Endothelial cell of umbilical vein (primary cell): ENCODE measurements at regions not wholly inside any gene's neighbourhood (a gene's known extent, or its start where the extent isn't known, plus 50 kb on each side); places are given as distances from the start of the nearest gene placed in this dataset.

Experiments
- EZH2 ChIP-seq: IDR thresholded peaks from 2 replicates; pipeline ENCODE4 v1.6.1; 2012; ENCODE audit warnings: borderline replicate concordance, low read depth, mild to moderate bottlenecking, moderate library complexity, low read length, inconsistent platforms; ENCODE audit not compliant: severe bottlenecking
- FOS ChIP-seq: IDR thresholded peaks from 2 replicates; pipeline ENCODE4 v1.6.1; 2011; ENCODE audit warnings: mild to moderate bottlenecking, low read length, moderate library complexity, borderline replicate concordance; ENCODE audit not compliant: insufficient read depth
- GATA2 ChIP-seq: IDR thresholded peaks from 2 replicates; pipeline ENCODE4 v1.7.0; 2011; ENCODE audit warnings: low read depth, mild to moderate bottlenecking, moderate library complexity, mixed read lengths, low read length; ENCODE audit not compliant: insufficient read length, insufficient read depth
- JUN ChIP-seq: IDR thresholded peaks from 2 replicates; pipeline ENCODE4 v1.6.1; 2011; ENCODE audit warnings: borderline replicate concordance, low read depth; ENCODE audit not compliant: insufficient read length, insufficient read depth
- MYC ChIP-seq: IDR thresholded peaks from one replicate; pipeline ENCODE4 v1.6.1; 2011; ENCODE audit warnings: mild to moderate bottlenecking, low read depth, low read length
- POLR2A ChIP-seq: IDR thresholded peaks from 2 replicates; pipeline ENCODE4 v1.6.1; 2012; ENCODE audit warnings: low read depth, mild to moderate bottlenecking, control low read depth, low read length
- POLR2AphosphoS5 ChIP-seq: IDR thresholded peaks from 2 replicates; pipeline ENCODE4 v1.6.1; 2012; ENCODE audit warnings: low read depth, mild to moderate bottlenecking, control low read depth, low read length, moderate library complexity; ENCODE audit not compliant: insufficient read depth
- TF ChIP-seq, protein P1 (sequence below), 2 donors: IDR thresholded peaks; 1 replicate in 1 of 2; 2 replicates in 1 of 2; pipeline ENCODE4 v1.5.1; 2011; ENCODE audit warnings: low read length in 2 of 2, mild to moderate bottlenecking in 2 of 2, moderate library complexity in 2 of 2, control low read depth in 1 of 2, inconsistent platforms in 1 of 2, low read depth in 1 of 2; ENCODE audit not compliant: insufficient read depth in 1 of 2; ENCODE audit errors: extremely low read depth in 1 of 2
- TF ChIP-seq, protein P2 (sequence below): IDR thresholded peaks from 2 replicates; pipeline ENCODE4 v1.6.1; 2011; ENCODE audit not compliant: insufficient read depth, insufficient read length

DNA sequence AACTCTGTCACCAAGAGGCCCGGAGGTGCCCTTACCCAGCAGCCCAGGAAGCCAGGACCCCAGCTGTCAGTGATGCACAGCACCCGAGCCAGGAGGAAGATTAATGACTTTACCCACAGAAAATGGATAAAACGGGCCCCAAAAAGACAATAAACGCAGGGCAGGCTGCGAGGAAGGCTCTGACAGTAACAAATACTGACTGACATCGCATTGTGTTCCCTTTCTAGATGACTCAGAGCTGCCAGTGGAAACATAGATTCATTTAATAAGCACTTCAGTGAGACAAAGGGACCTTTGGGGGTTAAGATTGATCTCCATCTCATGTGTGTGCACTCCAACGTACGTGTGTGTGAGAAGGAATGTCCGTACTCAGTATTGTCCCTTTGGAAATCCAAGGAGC lies 225.3 kb upstream of the PPP2R3A start:
- TF ChIP-seq POLR2A (no peak), POLR2AphosphoS5 (no peak), EZH2 (no peak), JUN (no peak), GATA2 (no peak), FOS (no peak), MYC (no peak)
- TF ChIP-seq, protein P1, sequence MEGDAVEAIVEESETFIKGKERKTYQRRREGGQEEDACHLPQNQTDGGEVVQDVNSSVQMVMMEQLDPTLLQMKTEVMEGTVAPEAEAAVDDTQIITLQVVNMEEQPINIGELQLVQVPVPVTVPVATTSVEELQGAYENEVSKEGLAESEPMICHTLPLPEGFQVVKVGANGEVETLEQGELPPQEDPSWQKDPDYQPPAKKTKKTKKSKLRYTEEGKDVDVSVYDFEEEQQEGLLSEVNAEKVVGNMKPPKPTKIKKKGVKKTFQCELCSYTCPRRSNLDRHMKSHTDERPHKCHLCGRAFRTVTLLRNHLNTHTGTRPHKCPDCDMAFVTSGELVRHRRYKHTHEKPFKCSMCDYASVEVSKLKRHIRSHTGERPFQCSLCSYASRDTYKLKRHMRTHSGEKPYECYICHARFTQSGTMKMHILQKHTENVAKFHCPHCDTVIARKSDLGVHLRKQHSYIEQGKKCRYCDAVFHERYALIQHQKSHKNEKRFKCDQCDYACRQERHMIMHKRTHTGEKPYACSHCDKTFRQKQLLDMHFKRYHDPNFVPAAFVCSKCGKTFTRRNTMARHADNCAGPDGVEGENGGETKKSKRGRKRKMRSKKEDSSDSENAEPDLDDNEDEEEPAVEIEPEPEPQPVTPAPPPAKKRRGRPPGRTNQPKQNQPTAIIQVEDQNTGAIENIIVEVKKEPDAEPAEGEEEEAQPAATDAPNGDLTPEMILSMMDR (IDR thresholded peaks at IDR 0.05; ENCODE audit: extremely low read depth in 1 of 2, insufficient read depth in 1 of 2, low read depth in 1 of 2, low read length in 2 of 2), result no peak
- TF ChIP-seq, protein P2, sequence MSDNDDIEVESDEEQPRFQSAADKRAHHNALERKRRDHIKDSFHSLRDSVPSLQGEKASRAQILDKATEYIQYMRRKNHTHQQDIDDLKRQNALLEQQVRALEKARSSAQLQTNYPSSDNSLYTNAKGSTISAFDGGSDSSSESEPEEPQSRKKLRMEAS, result no peak
